Peyer's patch (tissue), 4 donors: ENCODE measurements at regions not wholly inside any gene's neighbourhood (a gene's known extent, or its start where the extent isn't known, plus 50 kb on each side); places are given as distances from the start of the nearest gene placed in this dataset.

Experiments
- CTCF ChIP-seq, 6 experiments: fragments of 450-650 bp in 4 of 6; fragments of 200-600 bp in 2 of 6; sonication (generic) in 1 of 6; IDR thresholded peaks; one replicate each; pipeline ENCODE4 v1.5.1; 2017 to 2019; ENCODE audit warnings: antibody characterized with exemption in 6 of 6, mild to moderate bottlenecking in 3 of 6, moderate library complexity in 1 of 6
- POLR2A ChIP-seq, 2 donors: fragments of 450-650 bp; IDR thresholded peaks; one replicate each; pipeline ENCODE4 v1.5.1; 2017; ENCODE audit warnings: antibody characterized with exemption in 2 of 2, mild to moderate bottlenecking in 2 of 2, moderate library complexity in 2 of 2

- TF ChIP-seq POLR2A (IDR thresholded peaks at IDR 0.05) (no peak), CTCF (IDR thresholded peaks at IDR 0.05) (no peak)
Measured at GRCh38 chr3:178041931-178042330, 494.3 kb upstream of the KCNMB2 start.
